ENCODE measurements at regions not wholly inside any gene's neighbourhood (a gene's known extent, or its start where the extent isn't known, plus 50 kb on each side); places are given as distances from the start of the nearest gene placed in this dataset.
"Not testable (repeated sequence)": the region's sequence is repeated elsewhere in the genome, so short reads cannot be mapped to it uniquely, and the experiment has no call there.

DNA sequence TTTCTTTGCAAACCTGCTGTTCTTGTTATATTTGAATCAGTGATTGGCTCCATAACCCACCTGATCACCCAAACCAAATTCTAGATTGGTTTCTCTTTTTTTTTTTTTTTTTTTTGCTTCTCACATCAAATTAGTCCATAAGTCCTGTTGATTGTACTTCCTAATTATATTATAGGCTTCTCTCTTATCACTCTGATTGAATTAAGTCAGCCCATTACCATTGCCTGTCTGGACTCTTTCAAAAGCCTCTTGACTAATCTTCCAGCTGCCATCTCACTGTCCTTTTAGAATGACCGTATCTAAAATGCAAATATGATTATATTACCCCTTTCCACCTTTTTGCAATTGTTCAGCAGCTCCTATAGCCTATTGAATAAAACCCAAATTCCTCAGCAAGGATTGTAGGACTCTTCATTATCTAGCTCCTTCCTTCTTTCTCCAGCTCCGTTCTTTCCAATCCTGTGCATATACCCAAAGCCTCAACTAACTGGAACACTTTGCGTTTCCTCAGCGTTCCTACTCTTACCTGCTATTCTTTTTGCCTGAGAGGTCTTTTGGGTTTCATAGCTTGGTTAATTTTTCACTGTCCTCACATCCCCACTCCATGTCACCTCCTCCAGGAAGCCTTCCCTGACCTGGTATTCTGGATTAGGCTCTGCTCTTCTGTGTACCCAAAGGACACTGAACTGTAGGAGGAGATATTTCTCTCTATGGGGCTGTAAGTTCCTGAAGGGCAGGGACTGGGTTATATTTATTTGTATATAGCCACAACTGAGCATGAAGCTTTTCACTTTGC, 423.3 kb downstream of the TMEM135 start:
- no peak for DNase-seq (ENCODE audit: low spot score)

DNA sequence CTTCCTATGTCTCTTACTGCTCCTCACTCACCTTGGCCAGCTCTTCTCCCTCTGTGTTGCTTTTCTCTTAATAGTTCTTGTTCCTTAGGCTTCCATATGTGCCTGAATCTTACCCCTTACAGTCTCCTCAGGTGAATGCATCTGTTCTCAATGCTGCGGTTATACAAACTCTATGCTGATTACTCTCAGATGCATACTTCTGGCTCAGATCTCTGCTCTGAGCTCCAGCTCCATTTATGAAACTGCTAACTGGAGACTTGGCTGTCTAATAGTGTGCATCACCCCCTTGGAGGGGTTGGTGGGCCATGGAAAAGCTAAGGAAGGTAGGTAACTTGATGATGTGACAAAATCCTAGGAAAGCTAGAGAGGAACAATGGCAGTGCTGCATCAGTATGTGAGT, 422.5 kb downstream of the TMEM135 start:
- no peak for DNase-seq (ENCODE audit: low spot score)

GRCh38 chr11:87459351-87459750, 421.6 kb downstream of the TMEM135 start:
- DNase-seq (ENCODE audit: low spot score), result no peak

- DNase-seq (ENCODE audit: low spot score), result no peak
Observed at GRCh38 chr11:87456499-87456898, 418.8 kb downstream of the TMEM135 start.

- DNase-seq (ENCODE audit: low spot score), result no peak
Observed at GRCh38 chr11:87455180-87455579, 417.4 kb downstream of the TMEM135 start.

- DNase-seq (ENCODE audit: low spot score), result no peak
Observed at GRCh38 chr11:87454241-87454640, 416.5 kb downstream of the TMEM135 start.

DNA sequence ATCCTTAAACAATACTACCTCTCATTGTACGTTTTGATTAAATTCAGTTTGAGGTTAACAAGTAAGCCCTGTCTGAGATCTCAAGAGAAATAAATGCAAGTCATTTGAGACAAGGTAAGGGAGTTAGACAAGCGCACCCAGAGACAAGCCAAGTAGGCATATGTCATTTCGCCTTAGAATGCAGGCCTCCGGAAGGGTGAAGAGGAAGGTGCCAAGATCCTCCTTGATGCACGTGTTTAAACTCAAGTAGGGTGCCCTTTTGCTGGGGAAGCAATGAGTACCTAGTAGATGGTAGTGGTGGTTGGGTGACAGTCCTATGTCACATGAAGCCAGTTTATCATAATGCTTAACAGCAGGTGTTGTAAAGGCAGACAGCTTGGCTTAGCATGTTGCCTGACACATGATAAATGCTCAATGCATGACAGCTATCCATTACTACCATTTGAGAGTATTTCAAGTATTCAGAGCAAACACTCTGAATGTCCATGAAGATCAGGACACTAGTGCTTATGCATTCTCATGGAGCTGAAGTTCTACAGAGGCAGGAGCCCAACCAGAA, 415.9 kb downstream of the TMEM135 start:
- no peak for DNase-seq (ENCODE audit: low spot score)

- not testable (repeated sequence) for DNase-seq (ENCODE audit: low spot score)
Observed at GRCh38 chr11:87452025-87452424, 414.3 kb downstream of the TMEM135 start.

DNA sequence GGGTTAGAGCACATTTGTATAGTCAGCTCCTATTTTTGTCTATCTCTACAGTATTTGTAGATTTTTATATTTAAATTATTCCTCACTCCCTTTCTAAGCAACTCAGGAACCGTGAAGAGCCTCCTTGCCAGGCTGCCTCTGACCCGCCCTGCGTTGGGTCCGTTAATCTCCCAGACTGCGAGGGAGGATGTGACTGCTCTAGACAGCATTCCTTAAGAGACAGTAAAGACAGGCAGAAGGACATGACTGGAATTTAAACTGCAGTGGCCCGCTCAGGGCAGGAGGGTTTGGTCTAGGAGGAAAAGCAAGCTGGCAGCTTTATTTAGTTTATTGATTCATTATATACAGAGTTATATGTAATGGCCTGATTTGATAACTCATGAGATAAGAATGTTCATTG, 413.7 kb downstream of the TMEM135 start:
- DNase-seq (ENCODE audit: low spot score), result no peak

- no peak for DNase-seq (ENCODE audit: low spot score)
Observed at GRCh38 chr11:87447606-87448005, 409.9 kb downstream of the TMEM135 start.

- no peak for DNase-seq (ENCODE audit: low spot score)
Observed at GRCh38 chr11:87444993-87445392, 407.3 kb downstream of the TMEM135 start.

GRCh38 chr11:87443707-87444106, 406.0 kb downstream of the TMEM135 start:
- DNase-seq (ENCODE audit: low spot score), result no peak

DNA sequence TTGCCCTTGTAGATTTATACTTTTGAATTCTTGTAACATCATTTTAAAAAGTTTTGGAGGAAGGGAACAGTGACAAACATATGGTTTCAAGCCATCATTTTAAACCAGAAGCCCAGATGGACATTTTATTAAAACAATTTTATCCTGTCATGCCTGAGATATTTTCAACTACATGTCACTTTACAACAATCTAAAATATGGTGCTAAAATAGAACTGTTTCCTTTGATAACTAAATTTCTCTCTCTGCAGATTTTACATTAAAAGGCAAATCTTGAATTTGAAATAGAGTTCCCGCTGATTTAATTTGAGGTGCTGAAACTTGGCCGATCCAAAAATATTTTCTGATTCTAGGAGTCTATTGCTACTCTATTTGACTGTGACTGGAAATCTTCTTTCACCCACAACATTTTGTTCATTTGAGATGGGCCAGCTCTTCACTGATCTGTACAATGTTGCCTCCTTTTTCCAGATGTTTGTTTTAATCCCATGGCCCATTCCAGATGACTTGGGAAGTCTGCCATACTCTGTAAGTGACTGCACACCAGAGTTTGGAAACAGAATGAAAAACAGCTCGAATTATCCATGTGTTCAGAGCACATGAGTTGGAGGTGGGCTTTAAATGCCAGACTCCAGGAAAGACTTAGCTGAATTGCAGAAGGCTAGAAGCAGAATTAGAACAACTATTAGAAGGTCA, 402.5 kb downstream of the TMEM135 start:
- DNase-seq (ENCODE audit: low spot score), result no peak

DNA sequence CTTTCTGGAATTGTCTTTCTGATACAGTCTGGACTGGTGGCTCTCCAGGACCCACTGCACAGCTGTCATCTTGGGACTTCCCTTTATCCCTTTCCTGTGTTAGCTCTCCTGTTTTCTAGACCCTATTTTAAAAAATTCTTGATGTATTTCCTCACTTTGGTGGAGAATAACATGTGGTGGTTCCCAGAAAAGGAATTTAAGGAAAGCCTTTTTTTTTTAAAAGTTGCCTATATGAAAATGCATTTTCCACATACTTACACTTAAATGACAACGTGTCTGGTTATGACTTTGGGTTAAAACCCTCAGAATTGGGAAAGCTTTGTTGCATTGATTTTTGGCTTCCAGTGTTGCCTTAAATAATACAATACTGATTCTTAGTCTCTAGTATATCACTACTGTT, 400.7 kb downstream of the TMEM135 start:
- no peak for DNase-seq (ENCODE audit: low spot score)

- DNase-seq (ENCODE audit: low spot score), result no peak
Observed at GRCh38 chr11:87437844-87438223, 400.1 kb downstream of the TMEM135 start.

DNA sequence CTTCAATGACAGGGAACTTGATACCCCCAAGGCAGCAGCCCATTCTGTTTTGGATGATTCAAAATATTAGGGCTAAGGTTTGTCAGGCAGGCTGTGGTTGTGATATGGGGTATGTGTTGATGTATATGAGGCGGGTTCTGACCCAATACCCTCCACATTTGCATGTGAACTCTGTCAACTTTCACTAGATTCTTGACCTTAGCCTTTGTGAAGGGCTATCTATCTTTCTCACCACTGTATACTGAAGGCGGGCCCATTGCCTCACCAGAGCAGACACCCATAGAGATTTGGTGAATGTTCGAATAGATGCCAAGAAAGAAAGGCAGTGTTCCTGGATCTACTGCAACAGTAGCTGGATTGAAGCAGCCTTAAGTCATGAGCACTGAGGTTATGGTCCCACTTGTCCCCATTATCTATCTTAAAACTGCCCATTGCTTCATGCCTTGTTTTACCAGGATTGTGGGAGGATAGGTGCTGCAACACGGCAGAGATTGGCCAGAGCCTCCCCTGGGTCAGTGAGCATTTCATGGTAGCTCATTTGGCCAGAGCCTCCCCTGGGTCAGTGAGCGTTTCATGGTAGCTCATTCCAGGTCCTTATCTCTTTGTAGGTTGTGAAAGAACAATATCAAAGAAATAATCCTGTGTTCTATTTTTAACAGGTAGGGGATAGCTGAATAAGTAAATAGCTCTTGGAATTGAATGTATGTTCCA, 399.6 kb downstream of the TMEM135 start:
- DNase-seq (ENCODE audit: low spot score), result no peak

- DNase-seq (ENCODE audit: low spot score), result no peak
Observed at GRCh38 chr11:87432022-87432421, 394.3 kb downstream of the TMEM135 start.

- DNase-seq (ENCODE audit: low spot score), result no peak
Observed at GRCh38 chr11:87431392-87431791, 393.7 kb downstream of the TMEM135 start.

GRCh38 chr11:87430821-87431220, 393.1 kb downstream of the TMEM135 start:
- DNase-seq (ENCODE audit: low spot score), result no peak

- DNase-seq (ENCODE audit: low spot score), result no peak
Observed at GRCh38 chr11:87429996-87430395, 392.3 kb downstream of the TMEM135 start.

GRCh38 chr11:87428266-87428665, 390.5 kb downstream of the TMEM135 start:
- no peak for DNase-seq (ENCODE audit: low spot score)

GRCh38 chr11:87425943-87426342, 388.2 kb downstream of the TMEM135 start:
- no peak for DNase-seq (ENCODE audit: low spot score)

DNA sequence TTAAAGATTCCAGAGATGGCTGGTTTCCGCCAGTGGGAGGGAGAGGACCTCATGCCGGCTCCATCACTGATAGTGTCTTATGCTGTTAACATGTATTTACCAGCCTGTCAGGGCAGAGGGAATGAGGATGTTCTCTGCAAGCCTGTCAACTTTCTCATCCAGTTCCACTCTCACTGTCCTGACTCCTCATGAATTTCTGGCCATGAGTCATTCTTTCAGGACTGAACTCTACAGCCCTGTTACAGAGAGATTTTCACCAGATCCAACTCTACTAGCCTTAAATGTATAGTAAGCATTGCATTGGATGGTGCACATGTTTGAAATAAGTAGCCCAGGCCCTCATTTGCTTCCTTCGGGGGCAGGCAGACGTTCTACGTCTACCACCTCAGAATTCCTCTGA, 387.7 kb downstream of the TMEM135 start:
- DNase-seq (ENCODE audit: low spot score), result no peak
